ENCODE measurements at regions not wholly inside any gene's neighbourhood (a gene's known extent, or its start where the extent isn't known, plus 50 kb on each side); places are given as distances from the start of the nearest gene placed in this dataset.

DNA sequence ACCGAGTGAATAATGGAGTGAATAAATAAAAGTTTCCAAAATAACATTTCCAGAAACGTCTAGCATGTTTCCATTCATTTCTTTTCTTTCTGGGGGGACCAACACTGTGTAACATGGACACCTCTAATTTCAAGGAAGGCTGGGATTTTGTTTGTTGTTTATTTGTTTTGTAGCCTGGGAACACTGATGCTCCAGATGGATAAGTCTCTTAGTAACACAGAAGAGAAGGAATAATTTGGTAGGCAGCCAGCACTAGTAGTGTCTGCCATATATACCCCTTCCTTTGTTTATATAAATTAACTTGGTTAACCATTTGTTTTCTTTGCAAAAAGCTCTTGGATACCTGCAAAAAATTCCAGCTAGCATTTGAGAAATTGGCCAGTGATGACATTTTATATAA, 411.4 kb upstream of the DEPDC1 start:
- TF ChIP-seq CTCF (IDR thresholded peaks at IDR 0.05): no peak
- TF ChIP-seq NFATC4 (CRISPR knock-in tag; IDR thresholded peaks at IDR 0.05): no peak
- no peak for TF ChIP-seq MLX (CRISPR knock-in tag; IDR thresholded peaks at IDR 0.05)
- TF ChIP-seq ATF3 (CRISPR knock-in tag; conservative IDR thresholded peaks at IDR 0.05): no peak
- no peak for TF ChIP-seq IRF2 (CRISPR knock-in tag; IDR thresholded peaks at IDR 0.05; ENCODE audit: borderline replicate concordance, low read depth)
- no peak for TF ChIP-seq ZNF423 (CRISPR knock-in tag; IDR thresholded peaks at IDR 0.05)
- no peak for TF ChIP-seq CBFB (CRISPR knock-in tag; IDR thresholded peaks at IDR 0.05; ENCODE audit: low read depth)
- no peak for TF ChIP-seq SMAD3 (CRISPR knock-in tag; IDR thresholded peaks at IDR 0.05; ENCODE audit: borderline replicate concordance)
- no peak for TF ChIP-seq NFE2L1 (CRISPR knock-in tag; IDR thresholded peaks at IDR 0.05)
- no peak for TF ChIP-seq SP1 (CRISPR knock-in tag; conservative IDR thresholded peaks at IDR 0.05)

Measured in WTC11 (cell line).